SK-N-MC (cell line): ENCODE measurements at regions not wholly inside any gene's neighbourhood (a gene's known extent, or its start where the extent isn't known, plus 50 kb on each side); places are given as distances from the start of the nearest gene placed in this dataset.

Source experiments
- EZH2 ChIP-seq: fragments of 200-600 bp; sonication (generic); IDR thresholded peaks from one replicate; pipeline ENCODE4 v1.6.1; 2017; ENCODE audit warnings: antibody characterized with exemption
- POLR2AphosphoS5 ChIP-seq: IDR thresholded peaks from 2 replicates; pipeline ENCODE4 v1.6.1; 2012; ENCODE audit warnings: mild to moderate bottlenecking, low read depth, low read length, borderline replicate concordance

DNA sequence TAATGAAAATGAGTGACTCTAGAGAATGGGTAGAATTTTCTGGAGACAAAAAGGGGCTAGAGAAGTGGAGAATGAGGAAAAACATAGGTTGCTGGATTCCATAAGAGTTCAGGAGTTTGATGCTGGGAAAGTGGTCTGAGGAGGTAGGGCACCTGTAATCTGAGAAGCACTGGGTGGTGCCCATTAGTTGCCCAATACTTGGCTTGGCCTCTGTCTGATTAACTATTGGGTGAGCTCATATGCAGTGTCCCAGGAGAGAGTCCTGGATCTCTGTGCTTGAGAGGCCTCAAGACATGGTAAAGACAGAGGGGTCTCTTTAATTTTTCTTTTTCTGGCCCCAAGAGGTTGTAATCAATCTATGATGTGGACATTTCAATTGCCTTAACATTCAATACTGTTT lies 390.1 kb downstream of the TDRD3 start:
- TF ChIP-seq POLR2AphosphoS5 (no peak), EZH2 (no peak)
